Fibroblast of skin of scalp (primary cell): ENCODE measurements at regions not wholly inside any gene's neighbourhood (a gene's known extent, or its start where the extent isn't known, plus 50 kb on each side); places are given as distances from the start of the nearest gene placed in this dataset.

Experiments
- DNase-seq: peaks from one replicate; pipeline ENCODE4 v3.0.0-alpha.2; 2013

DNA sequence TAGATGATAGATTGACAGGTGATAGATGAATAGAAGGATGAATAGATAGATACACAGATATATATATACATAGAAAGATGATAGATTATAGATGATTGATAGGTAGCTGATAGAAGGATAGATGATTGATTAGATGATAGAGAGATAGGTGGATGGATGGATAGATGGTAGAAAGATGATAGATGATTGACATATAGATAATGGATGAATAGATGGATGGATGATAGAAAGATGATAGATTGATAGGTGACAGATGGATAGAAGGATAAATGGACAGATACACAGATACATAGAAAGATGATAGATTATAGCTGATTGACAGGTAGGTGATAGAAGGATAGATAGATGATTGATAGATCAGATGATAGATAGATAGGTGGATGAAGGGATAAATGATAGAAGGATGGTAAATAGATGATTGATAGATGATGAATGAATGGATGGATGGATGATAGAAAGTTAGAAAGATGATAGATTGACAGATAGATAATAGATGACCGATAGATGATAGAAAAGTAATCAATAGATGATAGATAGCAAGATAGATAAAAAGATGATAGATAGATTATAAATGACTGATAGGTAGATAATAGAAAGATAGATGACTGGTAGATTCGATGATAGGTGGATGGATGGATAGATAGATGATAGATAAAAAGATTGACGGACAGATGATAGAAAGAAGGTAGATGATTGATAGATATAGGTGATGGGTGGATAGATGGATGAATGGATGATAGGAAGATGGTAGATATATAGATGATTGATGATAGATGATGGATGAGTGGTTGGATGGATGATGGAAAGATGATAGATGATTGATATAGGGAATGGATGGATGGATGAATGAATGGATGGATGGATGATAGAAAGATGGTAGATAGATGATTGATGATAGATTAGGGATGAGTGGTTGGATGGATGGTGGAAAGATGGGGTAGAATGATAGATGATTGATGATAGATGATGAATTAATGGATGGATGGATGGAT is 80.4 kb downstream of the MICALL2 start:
- no peak for DNase-seq

DNA sequence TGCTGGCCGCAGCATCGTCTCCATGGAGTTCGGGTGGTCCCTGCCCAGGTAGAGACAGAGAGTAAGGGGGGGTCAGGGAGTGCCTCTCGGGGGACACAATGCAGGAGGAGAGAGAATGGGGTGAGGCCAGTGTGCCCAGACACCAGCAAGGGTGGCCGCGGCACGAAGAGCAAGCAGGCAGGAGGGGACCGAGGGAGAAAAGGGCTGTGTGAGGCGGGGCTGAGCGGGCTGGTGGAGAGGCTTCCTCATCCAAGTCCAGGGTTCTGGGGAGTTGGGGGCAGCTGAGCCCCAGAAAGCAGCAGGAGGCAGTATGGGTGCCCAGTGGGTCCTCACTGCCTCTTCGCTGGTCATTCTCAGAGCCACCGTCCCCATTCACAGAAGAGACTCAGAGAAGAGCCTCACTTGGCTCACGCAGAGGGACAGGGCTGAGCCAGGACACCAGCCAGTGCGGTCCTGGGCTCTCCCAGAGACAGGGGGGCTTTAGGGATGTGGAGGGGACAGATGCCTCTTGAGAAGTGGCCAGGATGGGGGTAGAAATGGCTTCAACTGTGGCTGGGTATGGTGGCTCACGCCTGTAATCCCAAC is 78.9 kb downstream of the MICALL2 start:
- DNase-seq: no peak

DNA sequence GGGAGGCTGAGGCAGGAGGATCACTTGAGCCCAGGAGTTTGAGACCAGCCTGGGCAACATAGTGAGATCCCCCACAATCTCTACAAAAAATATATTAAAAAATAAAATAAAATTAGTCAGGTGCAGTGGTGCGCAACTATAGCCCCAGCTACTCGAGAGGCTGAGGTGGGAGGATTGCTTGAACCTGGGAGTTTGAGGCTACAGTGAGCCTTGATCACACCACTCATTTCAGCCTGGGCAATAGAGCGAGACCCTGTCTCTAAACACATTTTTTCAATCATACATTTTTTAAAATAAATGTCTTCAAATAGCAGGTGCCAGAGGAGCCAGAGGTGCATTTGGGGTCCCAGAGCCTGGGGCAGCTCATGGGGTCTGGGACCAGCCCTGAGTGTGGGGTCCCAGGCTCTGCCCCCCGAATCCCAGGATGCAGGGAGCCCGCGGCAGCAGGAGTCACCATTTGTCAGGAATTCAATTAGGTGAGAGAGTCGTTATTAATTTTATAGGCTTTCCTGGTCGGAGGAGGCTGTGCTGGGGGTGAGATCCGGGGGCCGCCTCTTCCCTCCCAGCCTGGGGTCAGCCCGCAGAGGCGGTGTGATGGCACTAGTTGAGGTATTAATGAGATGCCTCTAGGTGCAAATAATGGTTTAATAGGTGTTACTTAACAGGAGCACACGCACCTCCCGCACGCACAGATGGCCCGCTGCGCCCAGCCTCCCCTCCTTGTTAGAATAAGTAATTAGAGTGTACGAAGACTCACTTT is 78.3 kb downstream of the MICALL2 start:
- DNase-seq: no peak

DNA sequence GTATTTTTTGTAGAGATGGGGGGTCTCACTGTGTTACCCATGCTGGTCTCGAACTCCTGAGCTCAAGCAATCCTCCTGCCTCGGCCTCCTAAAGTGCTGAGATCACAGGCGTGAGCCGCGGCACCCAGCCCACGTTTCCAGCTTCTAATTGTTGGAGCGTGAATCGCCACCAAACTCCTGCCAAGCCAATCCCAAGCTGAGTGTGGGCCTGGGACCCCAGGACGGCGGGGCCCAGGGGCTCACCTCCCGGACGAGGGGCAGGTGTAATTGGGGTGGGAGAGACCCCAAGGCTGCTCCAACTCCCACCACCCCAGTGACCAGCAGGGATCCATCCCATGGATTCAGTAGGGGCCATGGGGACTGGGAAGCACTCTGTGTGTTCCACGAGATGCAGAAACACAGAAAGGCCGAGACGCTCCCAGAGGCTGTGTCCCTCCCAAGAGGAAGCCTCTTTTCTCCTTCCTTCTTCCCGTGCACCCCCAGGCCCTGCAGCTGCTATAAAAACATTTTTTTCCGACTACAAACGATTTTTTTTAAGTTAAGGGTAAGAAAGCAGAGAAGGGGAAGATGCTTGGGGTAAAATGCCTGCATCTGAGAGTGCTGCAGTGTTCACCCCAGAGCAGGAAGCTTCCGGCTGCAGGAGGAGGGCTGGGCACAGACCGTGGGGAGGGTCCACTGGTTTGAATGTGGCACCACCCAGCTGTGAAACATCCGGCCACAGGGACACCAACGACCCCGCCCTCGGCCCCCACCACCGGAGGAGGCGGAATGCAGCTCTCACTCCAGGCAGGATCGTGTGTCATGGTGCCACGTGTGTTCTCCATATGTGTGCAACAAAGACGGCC is 76.5 kb downstream of the MICALL2 start:
- no peak for DNase-seq

DNA sequence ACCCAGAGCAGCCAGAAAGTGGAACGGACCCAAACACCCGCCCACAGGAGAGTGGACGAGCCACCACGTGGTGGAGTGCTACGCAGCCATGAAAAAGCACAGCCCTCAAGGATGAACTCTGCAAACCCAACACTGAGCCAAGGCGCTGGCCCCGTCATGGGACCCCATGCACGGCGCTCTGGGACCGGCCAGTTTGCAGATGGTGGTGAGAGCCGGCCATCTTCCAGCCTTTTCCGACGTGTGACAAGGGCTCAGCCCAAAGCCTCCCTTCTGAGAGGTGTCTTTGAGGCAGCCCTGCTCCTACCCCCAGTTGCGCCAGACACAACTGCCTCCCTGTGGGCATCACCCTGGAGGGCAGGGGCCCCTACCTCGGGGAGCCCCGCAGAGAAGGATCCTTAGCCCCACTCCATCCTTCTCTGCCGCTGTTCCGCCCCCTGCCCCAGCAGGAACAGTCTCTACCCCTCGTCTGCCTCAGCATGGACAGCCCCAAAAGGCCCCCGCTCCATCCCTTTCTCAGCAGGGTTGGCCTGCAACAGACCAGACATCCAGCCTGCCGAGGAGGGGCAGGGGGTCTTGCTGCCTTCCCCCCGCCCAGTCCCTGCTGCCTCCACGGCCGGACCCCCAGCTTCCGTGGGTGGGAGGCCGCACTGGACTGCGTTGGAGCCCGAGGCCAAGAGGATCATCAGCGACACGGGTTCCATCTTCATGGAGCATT is 75.7 kb downstream of the MICALL2 start:
- DNase-seq: no peak

DNA sequence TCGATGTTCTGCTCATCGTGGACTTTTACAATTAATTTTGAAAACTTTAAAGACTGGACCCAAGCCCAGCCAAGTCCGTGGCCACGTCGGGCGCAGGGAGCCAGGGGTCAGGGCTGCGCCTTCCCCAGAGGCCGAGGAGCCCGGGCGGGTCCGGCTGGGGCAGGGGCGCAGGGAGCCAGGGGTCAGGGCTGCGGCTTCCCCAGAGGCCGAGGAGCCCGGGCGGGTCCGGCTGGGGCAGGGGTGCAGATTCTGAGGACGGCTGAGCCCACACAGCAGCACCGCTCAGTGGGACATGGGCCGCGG is 75.2 kb downstream of the MICALL2 start:
- no peak for DNase-seq
